ENCODE measurements at regions not wholly inside any gene's neighbourhood (a gene's known extent, or its start where the extent isn't known, plus 50 kb on each side); places are given as distances from the start of the nearest gene placed in this dataset.

GRCh38 chr5:124433170-124433569, 313.3 kb downstream of the ZNF608 start:
- TF ChIP-seq CTCF (IDR thresholded peaks at IDR 0.05 in 4 of 5, conservative IDR thresholded peaks at IDR 0.05 in 1 of 5) (no peak), POLR2A (IDR thresholded peaks at IDR 0.05) (no peak)

Data from gastrocnemius medialis (tissue), 4 donors.